ENCODE measurements at regions not wholly inside any gene's neighbourhood (a gene's known extent, or its start where the extent isn't known, plus 50 kb on each side); places are given as distances from the start of the nearest gene placed in this dataset.
"Not testable (repeated sequence)": the region's sequence is repeated elsewhere in the genome, so short reads cannot be mapped to it uniquely, and the experiment has no call there.

DNA sequence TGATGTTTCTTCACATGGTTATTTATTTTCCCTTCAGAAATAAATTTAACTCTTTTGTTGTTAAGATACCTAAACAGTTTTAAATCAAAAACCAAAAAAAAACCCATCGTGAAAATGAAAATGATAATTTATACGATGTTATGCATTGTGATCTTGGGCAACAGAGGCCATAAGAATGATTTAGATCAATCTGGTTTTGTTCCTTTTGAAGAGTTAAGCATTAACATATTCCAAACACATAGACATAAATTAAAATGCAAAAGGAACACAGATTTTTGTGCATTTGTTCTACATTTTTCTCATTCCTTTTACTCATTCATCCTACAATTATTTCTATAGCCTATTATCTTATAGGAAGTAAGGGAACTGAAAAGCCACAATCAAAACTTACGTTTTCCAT lies 226.1 kb upstream of the SEMA3D start:
- no peak for DNase-seq

- no peak for DNase-seq
Observed at GRCh38 chr7:85407391-85407790, 220.5 kb upstream of the SEMA3D start.

DNA sequence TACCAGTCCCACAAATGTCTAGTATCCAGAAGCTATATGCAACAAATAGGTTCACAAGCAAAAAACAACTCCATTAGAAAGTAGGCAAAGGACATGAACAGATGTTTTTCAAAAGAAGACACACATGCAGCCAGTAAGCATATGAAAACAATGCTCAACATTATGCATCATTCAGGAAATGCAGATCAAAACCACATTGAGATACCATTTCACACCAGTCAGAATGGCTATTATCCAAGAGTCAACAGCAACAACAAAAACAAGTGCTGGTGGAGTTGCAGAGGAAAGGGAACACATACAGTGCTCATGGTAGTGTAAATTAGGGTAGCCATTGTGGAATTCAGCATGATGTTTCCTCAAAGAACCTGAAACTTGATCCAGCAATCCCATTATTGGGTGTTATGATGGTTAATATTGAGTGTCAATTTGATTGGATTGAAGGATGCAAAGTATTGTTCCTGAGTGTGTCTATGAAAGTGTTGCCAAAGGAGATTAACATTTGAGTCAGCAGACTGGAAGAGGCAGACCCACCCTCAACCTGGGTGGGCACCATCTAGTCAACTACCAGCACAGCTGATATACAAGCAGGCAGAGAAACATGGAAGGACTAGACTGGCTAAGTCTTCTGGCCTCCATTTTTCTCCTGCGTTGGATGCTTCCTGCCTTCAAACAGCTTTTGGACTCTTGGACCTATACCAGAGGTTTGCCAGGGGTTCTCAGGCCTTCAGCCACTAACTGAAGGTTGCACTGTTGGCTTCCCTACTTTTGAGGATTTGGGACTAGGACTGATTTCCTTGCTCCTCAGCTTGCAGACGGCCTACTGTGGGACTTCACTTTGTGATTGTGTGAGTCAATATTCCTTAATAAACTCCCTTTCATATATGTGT lies 218.4 kb upstream of the SEMA3D start:
- peak; percentile 13 for DNase-seq

- no peak for DNase-seq
Observed at GRCh38 chr7:85396676-85397075, 209.8 kb upstream of the SEMA3D start.

DNA sequence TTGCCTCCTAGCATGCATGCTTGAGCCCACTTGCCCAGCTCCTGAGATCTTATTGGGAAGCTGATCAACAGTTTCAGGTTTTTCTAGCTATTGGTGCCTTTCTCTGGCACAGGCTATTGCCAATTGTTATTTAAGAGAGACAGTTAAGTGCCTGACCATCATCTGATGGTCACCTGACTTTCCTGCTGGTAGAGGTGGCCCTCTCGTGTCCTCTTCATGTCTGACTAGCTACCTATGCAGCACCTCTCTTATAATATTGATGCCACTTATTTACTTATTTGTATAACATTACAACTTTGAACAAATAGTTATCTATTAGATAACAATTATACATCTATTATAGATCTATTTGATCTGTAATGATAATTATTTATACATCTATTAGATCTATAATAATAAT lies 205.9 kb upstream of the SEMA3D start:
- no peak for DNase-seq

DNA sequence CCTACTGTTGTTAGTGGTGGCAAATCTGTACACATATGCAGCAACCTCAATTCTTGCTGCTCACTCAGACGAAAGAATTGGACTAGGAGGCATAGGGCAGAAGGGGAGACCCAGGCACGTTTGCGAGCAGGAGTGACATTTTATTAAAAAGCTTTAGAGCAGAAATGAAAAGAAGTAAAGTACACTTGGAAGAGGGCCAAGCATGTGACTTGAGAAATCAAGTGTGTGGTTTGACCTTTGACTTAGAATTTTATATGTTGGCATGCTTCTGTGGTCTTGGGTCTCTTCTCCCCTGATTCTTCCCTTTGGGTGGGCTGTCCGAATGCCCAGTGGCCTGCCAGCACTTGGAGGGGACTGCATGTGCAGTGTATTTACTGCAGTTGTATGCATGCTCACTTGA lies 205.5 kb upstream of the SEMA3D start:
- no peak for DNase-seq

DNA sequence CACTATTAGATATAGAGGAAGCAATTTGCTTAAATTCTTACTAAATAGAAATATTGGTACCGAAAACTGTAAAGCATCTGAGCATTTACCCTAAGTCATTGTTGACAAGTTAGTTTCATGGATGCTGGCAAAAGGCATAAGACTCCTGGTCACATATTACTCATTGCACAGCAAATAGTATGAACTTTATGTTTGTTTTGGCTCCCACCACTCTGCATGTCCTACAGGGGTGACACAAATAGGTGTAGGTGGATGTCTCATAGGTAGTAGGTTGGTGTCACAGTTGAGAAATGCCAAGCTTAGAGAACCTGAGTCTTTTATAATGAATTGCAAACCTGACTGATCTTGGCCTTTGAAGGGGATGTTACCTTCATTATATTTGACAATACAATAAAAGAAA lies 199.6 kb upstream of the SEMA3D start:
- no peak for DNase-seq

GRCh38 chr7:85384392-85384791 lies 197.5 kb upstream of the SEMA3D start:
- no peak for DNase-seq

DNA sequence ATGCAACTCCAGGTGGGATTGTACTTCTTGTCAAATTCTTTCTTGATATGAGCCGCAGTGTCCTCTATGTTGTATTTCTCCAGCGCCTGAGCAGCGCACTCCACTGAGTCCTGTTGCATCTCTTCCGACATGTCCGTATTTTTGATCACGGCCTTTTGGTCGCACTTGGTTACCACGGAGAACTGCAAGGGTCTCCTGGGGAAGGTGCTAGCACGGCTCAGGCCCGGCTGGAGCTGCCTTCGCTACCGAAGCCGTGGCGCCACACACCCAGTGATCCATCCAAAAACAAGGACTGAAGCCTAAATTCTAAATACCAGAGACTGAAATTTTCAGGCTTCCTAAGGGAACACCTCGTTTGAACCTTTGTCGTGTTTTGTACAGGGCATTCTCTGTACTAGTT lies 194.4 kb upstream of the SEMA3D start:
- no peak for DNase-seq

GRCh38 chr7:85376589-85376988 lies 189.7 kb upstream of the SEMA3D start:
- DNase-seq: no peak

- DNase-seq: no peak
Observed at GRCh38 chr7:85356916-85357315, 170.1 kb upstream of the SEMA3D start.

- DNase-seq: no peak
Observed at GRCh38 chr7:85343484-85343883, 156.6 kb upstream of the SEMA3D start.

GRCh38 chr7:85342781-85343180 lies 155.9 kb upstream of the SEMA3D start:
- no peak for DNase-seq

- DNase-seq: no peak
Observed at GRCh38 chr7:85341973-85342372, 155.1 kb upstream of the SEMA3D start.

GRCh38 chr7:85341121-85341520 lies 154.3 kb upstream of the SEMA3D start:
- no peak for DNase-seq

DNA sequence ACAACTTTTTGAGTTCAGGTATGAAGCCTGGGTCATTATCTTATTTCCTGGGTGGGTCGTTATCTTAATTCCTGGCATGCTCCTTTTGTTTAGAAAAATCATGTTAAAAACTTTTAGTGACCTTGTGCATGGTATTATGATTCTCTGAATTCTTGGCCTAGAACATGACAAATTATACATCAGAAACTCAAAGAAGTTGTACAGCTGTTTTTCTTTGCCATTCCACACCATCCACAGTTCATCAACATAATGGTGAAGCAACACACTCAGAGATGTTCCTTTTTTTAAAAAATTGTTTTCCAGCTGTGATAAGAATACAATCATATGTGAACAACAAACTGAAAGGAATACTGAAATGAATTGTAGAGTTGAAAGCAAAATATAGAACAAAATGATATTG lies 149.2 kb upstream of the SEMA3D start:
- DNase-seq: no peak

- DNase-seq: not testable (repeated sequence)
Observed at GRCh38 chr7:85335113-85335512, 148.3 kb upstream of the SEMA3D start.

GRCh38 chr7:85328456-85328998 lies 141.7 kb upstream of the SEMA3D start:
- no peak for DNase-seq

DNA sequence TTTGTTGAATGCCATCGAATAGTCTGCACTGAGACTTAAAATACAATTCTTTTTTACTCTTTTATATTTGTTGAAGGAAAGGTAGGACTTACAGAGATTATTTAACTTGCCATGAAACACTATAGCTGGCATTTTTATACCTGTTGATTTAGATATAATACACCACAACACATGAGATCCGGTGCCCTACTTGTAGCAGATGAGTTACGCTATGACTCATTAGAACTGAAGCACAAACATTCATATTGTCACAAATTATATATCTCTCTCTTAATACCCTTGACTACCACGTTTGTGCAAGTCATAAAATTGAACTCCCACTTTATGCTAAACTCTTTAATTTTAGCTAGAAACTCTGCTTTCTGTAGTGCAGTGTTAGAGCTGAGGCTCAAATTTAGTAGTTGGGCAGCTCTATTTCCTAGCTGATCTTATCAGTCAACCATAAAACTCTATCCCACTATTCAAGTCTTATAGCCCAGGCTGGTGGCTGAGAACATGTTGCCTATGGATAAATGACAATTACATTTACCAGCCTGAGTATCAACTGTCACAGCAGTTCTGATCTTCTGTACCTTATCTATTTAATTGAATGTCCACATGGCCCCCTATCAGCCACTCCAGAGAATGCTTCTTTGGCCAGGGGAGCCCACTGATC lies 137.4 kb upstream of the SEMA3D start:
- DNase-seq: no peak

DNA sequence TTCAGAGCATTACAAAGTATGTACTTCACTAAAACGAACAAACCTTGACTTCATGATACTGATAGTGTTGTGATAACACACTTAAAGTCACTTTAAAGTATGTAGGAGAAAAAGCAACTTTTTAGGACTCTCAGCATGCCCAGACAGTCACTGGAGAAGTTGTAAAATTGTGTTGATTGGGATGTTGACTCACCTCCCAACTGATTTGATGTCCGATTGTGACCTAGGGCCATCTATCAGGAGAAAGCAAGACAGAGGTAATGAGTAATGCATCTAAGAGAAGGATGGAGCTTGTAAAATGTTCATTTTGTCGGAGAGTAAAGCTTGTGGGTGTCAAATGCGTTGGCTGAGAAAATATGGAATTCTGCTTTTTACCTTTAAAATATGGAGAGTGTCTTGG lies 135.4 kb upstream of the SEMA3D start:
- DNase-seq: no peak

DNA sequence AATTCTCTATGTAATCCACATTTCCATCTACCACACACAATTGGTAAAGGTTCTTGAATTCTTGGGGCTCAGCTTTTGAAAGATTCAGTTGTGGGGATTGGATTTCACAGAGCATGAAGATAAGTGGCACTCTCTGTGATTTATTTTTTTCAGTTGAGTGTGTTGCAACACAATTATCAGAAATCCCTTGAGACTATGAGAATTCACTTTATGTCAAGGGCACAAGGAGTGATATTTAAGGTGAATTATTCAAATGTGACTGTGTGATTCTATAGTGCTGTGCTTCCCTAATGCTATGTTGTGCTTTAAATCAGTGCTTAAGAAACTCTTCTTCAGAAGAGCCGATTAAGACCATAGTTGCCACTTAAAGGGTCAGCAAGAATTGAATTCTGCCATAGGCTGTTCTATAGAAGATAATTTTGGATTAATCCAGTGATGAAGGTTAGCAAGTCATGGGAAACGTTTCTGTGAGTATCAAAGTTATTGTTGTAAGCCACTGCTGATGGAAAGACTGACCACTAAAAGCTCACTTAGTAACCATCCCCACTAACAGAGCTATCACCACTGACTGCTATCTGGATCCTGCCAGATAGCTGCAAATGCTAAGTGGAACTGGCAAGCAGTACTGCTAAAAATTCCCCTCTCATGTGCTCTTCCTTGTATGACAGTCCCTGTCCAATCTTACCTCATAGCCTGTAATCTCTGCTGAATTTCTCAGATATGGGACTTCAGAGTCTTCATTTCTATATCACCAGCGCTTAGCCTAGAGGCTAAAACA lies 134.0 kb upstream of the SEMA3D start:
- DNase-seq: no peak

DNA sequence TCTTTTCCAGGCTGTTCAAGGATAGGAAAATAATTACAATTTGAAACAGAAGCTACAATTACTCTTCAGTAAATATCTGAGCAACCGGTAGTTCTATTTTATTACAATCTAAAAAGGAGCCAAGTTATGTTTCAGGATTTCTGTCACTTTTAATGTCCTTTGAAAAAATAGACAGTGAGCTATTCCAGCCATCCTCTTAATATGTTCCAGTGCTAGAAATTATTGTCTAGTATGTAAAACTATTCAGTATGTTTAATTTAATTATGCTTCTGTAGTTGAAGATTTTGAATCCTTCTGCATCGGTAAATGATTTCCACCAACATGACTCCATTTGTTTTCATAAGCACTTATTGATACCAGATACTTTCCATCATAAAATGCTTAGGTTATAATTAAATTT lies 129.6 kb upstream of the SEMA3D start:
- no peak for DNase-seq

DNA sequence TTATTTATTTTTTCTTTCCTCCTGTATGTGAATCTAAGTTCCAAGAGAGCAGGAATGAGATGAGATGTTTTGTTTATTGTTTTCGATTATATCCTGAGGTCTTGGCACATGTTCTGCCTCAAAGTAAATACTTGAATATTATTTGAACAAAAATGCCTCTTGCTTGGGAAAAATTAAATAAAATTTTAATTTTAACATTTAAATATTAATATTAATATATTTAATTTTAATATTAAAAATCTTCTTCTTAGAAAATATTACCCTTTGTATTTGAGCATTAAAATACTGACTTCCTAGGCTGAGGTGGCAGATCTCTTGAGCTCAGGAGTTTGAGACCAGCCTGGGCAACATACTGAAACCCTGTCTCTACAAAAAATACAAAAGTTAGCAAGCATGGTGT lies 123.4 kb upstream of the SEMA3D start:
- DNase-seq: no peak
